ENCODE measurements at regions not wholly inside any gene's neighbourhood (a gene's known extent, or its start where the extent isn't known, plus 50 kb on each side); places are given as distances from the start of the nearest gene placed in this dataset.

- TF ChIP-seq CTCF (IDR thresholded peaks at IDR 0.05; ENCODE audit: low read length) (no peak), EZH2 (optimal IDR thresholded peaks at IDR 0.05; ENCODE audit: low read depth, low read length) (no peak), EZH2phosphoT487 (IDR thresholded peaks at IDR 0.05; ENCODE audit: low read length) (no peak)
Observed at GRCh38 chr20:61178551-61179071, 73.5 kb upstream of the CDH4 start.
